HG03159 (cell line): ENCODE measurements at regions not wholly inside any gene's neighbourhood (a gene's known extent, or its start where the extent isn't known, plus 50 kb on each side); places are given as distances from the start of the nearest gene placed in this dataset.
"Not testable (repeated sequence)": the region's sequence is repeated elsewhere in the genome, so short reads cannot be mapped to it uniquely, and the experiment has no call there.

Experiments used
- ATAC-seq: cut with Tn5 transposase; IDR thresholded peaks from one replicate; pipeline ENCODE4 v1.9.1; 2021; ENCODE audit warnings: mild to moderate bottlenecking, moderate library complexity; ENCODE audit not compliant: unreplicated experiment

GRCh38 chr14:84273181-84273580 lies 1256.8 kb upstream of the FLRT2 start:
- ATAC-seq, result no peak

GRCh38 chr14:84282618-84283017 lies 1247.3 kb upstream of the FLRT2 start:
- no peak for ATAC-seq

- ATAC-seq, result no peak
Measured at GRCh38 chr14:84288781-84289180, 1241.2 kb upstream of the FLRT2 start.

- no peak for ATAC-seq
Measured at GRCh38 chr14:84298663-84299195, 1231.2 kb upstream of the FLRT2 start.

- no peak for ATAC-seq
Measured at GRCh38 chr14:84303140-84303539, 1226.8 kb upstream of the FLRT2 start.

GRCh38 chr14:84312551-84312950 lies 1217.4 kb upstream of the FLRT2 start:
- ATAC-seq, result no peak

- no peak for ATAC-seq
Measured at GRCh38 chr14:84323450-84323849, 1206.5 kb upstream of the FLRT2 start.

- no peak for ATAC-seq
Measured at GRCh38 chr14:84323978-84324377, 1206.0 kb upstream of the FLRT2 start.

- no peak for ATAC-seq
Measured at GRCh38 chr14:84336433-84336832, 1193.5 kb upstream of the FLRT2 start.

GRCh38 chr14:84340938-84341337 lies 1189.0 kb upstream of the FLRT2 start:
- ATAC-seq, result no peak

- not testable (repeated sequence) for ATAC-seq
Measured at GRCh38 chr14:84341867-84342266, 1188.1 kb upstream of the FLRT2 start.

- no peak for ATAC-seq
Measured at GRCh38 chr14:84343656-84344055, 1186.3 kb upstream of the FLRT2 start.

- no peak for ATAC-seq
Measured at GRCh38 chr14:84351646-84352045, 1178.3 kb upstream of the FLRT2 start.

GRCh38 chr14:84361476-84361875 lies 1168.5 kb upstream of the FLRT2 start:
- ATAC-seq, result no peak

GRCh38 chr14:84375235-84375634 lies 1154.7 kb upstream of the FLRT2 start:
- no peak for ATAC-seq

- ATAC-seq, result no peak
Measured at GRCh38 chr14:84390010-84390409, 1139.9 kb upstream of the FLRT2 start.

GRCh38 chr14:84397631-84398030 lies 1132.3 kb upstream of the FLRT2 start:
- no peak for ATAC-seq

- ATAC-seq, result no peak
Measured at GRCh38 chr14:84399296-84399910, 1130.5 kb upstream of the FLRT2 start.

GRCh38 chr14:84401631-84402030 lies 1128.3 kb upstream of the FLRT2 start:
- no peak for ATAC-seq

GRCh38 chr14:84403585-84403984 lies 1126.4 kb upstream of the FLRT2 start:
- no peak for ATAC-seq

GRCh38 chr14:84404246-84404645 lies 1125.7 kb upstream of the FLRT2 start:
- no peak for ATAC-seq

- no peak for ATAC-seq
Measured at GRCh38 chr14:84409435-84409834, 1120.5 kb upstream of the FLRT2 start.

GRCh38 chr14:84410344-84410743 lies 1119.6 kb upstream of the FLRT2 start:
- no peak for ATAC-seq
